HEK293T (cell line): ENCODE measurements at regions not wholly inside any gene's neighbourhood (a gene's known extent, or its start where the extent isn't known, plus 50 kb on each side); places are given as distances from the start of the nearest gene placed in this dataset.

ENCODE experiments used
- ARNT ChIP-seq: fragments of 450-650 bp; IDR thresholded peaks from 2 replicates; pipeline ENCODE4 v1.6.1; 2017; ENCODE audit warnings: mild to moderate bottlenecking
- BHLHE40 ChIP-seq: fragments of 450-650 bp; IDR thresholded peaks from 2 replicates; pipeline ENCODE4 v1.6.1; 2016; ENCODE audit warnings: mild to moderate bottlenecking, moderate library complexity, borderline replicate concordance
- CTBP1 ChIP-seq: fragments of 450-650 bp; IDR thresholded peaks from 2 replicates; pipeline ENCODE4 v1.6.1; 2016; ENCODE audit warnings: borderline replicate concordance
- FOXA1 ChIP-seq: fragments of 450-650 bp; IDR thresholded peaks from 2 replicates; pipeline ENCODE4 v1.6.1; 2016; ENCODE audit warnings: mild to moderate bottlenecking
- FOXK2 ChIP-seq: fragments of 450-650 bp; IDR thresholded peaks from 2 replicates; pipeline ENCODE4 v1.6.1; 2016; ENCODE audit warnings: mild to moderate bottlenecking
- FOXM1 ChIP-seq: fragments of 450-650 bp; IDR thresholded peaks from 2 replicates; pipeline ENCODE4 v1.6.1; 2017; ENCODE audit warnings: mild to moderate bottlenecking, borderline replicate concordance
- HDGF ChIP-seq: fragments of 450-650 bp; IDR thresholded peaks from 2 replicates; pipeline ENCODE4 v1.6.1; 2017; ENCODE audit warnings: antibody characterized with exemption, borderline replicate concordance
- L3MBTL2 ChIP-seq: fragments of 450-650 bp; conservative IDR thresholded peaks from 2 replicates; pipeline ENCODE4 v1.6.1; 2016; ENCODE audit warnings: mild to moderate bottlenecking
- NFRKB ChIP-seq: fragments of 450-650 bp; IDR thresholded peaks from 2 replicates; pipeline ENCODE4 v1.6.1; 2016; ENCODE audit warnings: mild to moderate bottlenecking, moderate library complexity
- SP1 ChIP-seq: fragments of 450-650 bp; IDR thresholded peaks from 2 replicates; pipeline ENCODE4 v1.6.1; 2017
- SUZ12 ChIP-seq: fragments of 450-650 bp; IDR thresholded peaks from 2 replicates; pipeline ENCODE4 v1.6.1; 2016; ENCODE audit warnings: mild to moderate bottlenecking
- TARDBP ChIP-seq: fragments of 450-650 bp; IDR thresholded peaks from 2 replicates; pipeline ENCODE4 v1.6.1; 2016
- ZNF384 ChIP-seq: fragments of 450-650 bp; IDR thresholded peaks from 2 replicates; pipeline ENCODE4 v1.6.1; 2016
- TF ChIP-seq, protein P1 (sequence below): fragments of 450-650 bp; IDR thresholded peaks from 2 replicates; pipeline ENCODE4 v1.6.1; 2016

GRCh38 chr6:113464960-113465359 is 392.2 kb upstream of the MARCKS start:
- no peak for TF ChIP-seq NFRKB
- TF ChIP-seq BHLHE40 = no peak
- TF ChIP-seq FOXA1 = no peak
- TF ChIP-seq ZNF384 = no peak
- TF ChIP-seq, protein P1, sequence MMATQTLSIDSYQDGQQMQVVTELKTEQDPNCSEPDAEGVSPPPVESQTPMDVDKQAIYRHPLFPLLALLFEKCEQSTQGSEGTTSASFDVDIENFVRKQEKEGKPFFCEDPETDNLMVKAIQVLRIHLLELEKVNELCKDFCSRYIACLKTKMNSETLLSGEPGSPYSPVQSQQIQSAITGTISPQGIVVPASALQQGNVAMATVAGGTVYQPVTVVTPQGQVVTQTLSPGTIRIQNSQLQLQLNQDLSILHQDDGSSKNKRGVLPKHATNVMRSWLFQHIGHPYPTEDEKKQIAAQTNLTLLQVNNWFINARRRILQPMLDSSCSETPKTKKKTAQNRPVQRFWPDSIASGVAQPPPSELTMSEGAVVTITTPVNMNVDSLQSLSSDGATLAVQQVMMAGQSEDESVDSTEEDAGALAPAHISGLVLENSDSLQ = no peak
- no peak for TF ChIP-seq FOXM1
- no peak for TF ChIP-seq SP1
- no peak for TF ChIP-seq SUZ12
- TF ChIP-seq TARDBP = no peak
- no peak for TF ChIP-seq HDGF
- TF ChIP-seq FOXK2 = no peak
- no peak for TF ChIP-seq ARNT
- TF ChIP-seq CTBP1 = no peak
- TF ChIP-seq L3MBTL2 = no peak
